H1 (cell line): ENCODE measurements at regions not wholly inside any gene's neighbourhood (a gene's known extent, or its start where the extent isn't known, plus 50 kb on each side); places are given as distances from the start of the nearest gene placed in this dataset.

ENCODE experiments used
- NANOG ChIP-seq: IDR thresholded peaks from 2 replicates; pipeline ENCODE4 v1.6.1; 2011; ENCODE audit warnings: low read length, low read depth, mild to moderate bottlenecking, inconsistent platforms; ENCODE audit not compliant: insufficient read depth, poor library complexity, severe bottlenecking
- SIN3A ChIP-seq, 2 experiments: IDR thresholded peaks in 1 of 2; conservative IDR thresholded peaks in 1 of 2; 2 replicates each; pipeline ENCODE4 v1.6.1; 2011 to 2012; ENCODE audit warnings: low read length in 2 of 2, improper control_type of control experiment in 1 of 2, low read depth in 1 of 2, mild to moderate bottlenecking in 1 of 2
- TF ChIP-seq, protein P1 (sequence below): IDR thresholded peaks from 2 replicates; pipeline ENCODE4 v1.6.1; 2012; ENCODE audit warnings: low read length, inconsistent platforms

GRCh38 chr7:12942609-12943008 lies 255.2 kb downstream of the ARL4A start:
- TF ChIP-seq SIN3A (conservative IDR thresholded peaks at IDR 0.05 in 1 of 2, IDR thresholded peaks at IDR 0.05 in 1 of 2; ENCODE audit: low read depth in 1 of 2, low read length in 2 of 2) (no peak), NANOG (no peak)
- TF ChIP-seq, protein P1, sequence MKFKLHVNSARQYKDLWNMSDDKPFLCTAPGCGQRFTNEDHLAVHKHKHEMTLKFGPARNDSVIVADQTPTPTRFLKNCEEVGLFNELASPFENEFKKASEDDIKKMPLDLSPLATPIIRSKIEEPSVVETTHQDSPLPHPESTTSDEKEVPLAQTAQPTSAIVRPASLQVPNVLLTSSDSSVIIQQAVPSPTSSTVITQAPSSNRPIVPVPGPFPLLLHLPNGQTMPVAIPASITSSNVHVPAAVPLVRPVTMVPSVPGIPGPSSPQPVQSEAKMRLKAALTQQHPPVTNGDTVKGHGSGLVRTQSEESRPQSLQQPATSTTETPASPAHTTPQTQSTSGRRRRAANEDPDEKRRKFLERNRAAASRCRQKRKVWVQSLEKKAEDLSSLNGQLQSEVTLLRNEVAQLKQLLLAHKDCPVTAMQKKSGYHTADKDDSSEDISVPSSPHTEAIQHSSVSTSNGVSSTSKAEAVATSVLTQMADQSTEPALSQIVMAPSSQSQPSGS, result no peak
